HG02970 (cell line): ENCODE measurements at regions not wholly inside any gene's neighbourhood (a gene's known extent, or its start where the extent isn't known, plus 50 kb on each side); places are given as distances from the start of the nearest gene placed in this dataset.

ENCODE experiments used
- ATAC-seq: cut with Tn5 transposase; IDR thresholded peaks from one replicate; pipeline ENCODE4 v1.9.1; 2021; ENCODE audit warnings: mild to moderate bottlenecking, moderate library complexity, moderate number of reproducible peaks; ENCODE audit not compliant: unreplicated experiment, low FRiP score

GRCh38 chr12:60114169-60114568 lies 518.3 kb downstream of the SLC16A7 start:
- no peak for ATAC-seq

GRCh38 chr12:60119327-60119726 lies 523.5 kb downstream of the SLC16A7 start:
- no peak for ATAC-seq

- no peak for ATAC-seq
Observed at GRCh38 chr12:60120199-60120598, 524.4 kb downstream of the SLC16A7 start.

- ATAC-seq = no peak
Observed at GRCh38 chr12:60123557-60123956, 527.7 kb downstream of the SLC16A7 start.

GRCh38 chr12:60137513-60137912 lies 541.7 kb downstream of the SLC16A7 start:
- ATAC-seq = no peak

GRCh38 chr12:60138526-60138925 lies 542.7 kb downstream of the SLC16A7 start:
- ATAC-seq = no peak

- no peak for ATAC-seq
Observed at GRCh38 chr12:60144395-60144794, 548.6 kb downstream of the SLC16A7 start.

- no peak for ATAC-seq
Observed at GRCh38 chr12:60148109-60148508, 552.3 kb downstream of the SLC16A7 start.

- no peak for ATAC-seq
Observed at GRCh38 chr12:60148831-60149230, 553.0 kb downstream of the SLC16A7 start.

GRCh38 chr12:60152756-60153155 lies 556.9 kb downstream of the SLC16A7 start:
- ATAC-seq = no peak

- ATAC-seq = no peak
Observed at GRCh38 chr12:60159761-60160160, 563.9 kb downstream of the SLC16A7 start.

GRCh38 chr12:60162988-60163720 lies 567.3 kb downstream of the SLC16A7 start:
- no peak for ATAC-seq

GRCh38 chr12:60165781-60166180 lies 570.0 kb downstream of the SLC16A7 start:
- ATAC-seq = no peak

- ATAC-seq = no peak
Observed at GRCh38 chr12:60168441-60168840, 572.6 kb downstream of the SLC16A7 start.

- no peak for ATAC-seq
Observed at GRCh38 chr12:60169904-60170303, 574.1 kb downstream of the SLC16A7 start.

- no peak for ATAC-seq
Observed at GRCh38 chr12:60172266-60173211, 576.7 kb downstream of the SLC16A7 start.

GRCh38 chr12:60173224-60174170 lies 577.7 kb downstream of the SLC16A7 start:
- ATAC-seq = no peak

- no peak for ATAC-seq
Observed at GRCh38 chr12:60174476-60174875, 578.6 kb downstream of the SLC16A7 start.

- ATAC-seq = no peak
Observed at GRCh38 chr12:60174941-60175340, 579.1 kb downstream of the SLC16A7 start.

GRCh38 chr12:60176891-60177290 lies 581.1 kb downstream of the SLC16A7 start:
- no peak for ATAC-seq
